Fibroblast of villous mesenchyme (primary cell): ENCODE measurements at regions not wholly inside any gene's neighbourhood (a gene's known extent, or its start where the extent isn't known, plus 50 kb on each side); places are given as distances from the start of the nearest gene placed in this dataset.

Experiments used
- DNase-seq: peaks from one replicate; pipeline ENCODE4 v3.0.0-alpha.2; 2010; ENCODE audit warnings: low read depth
- H3K4me3 ChIP-seq: 2 replicates; pipeline ENCODE4 v1.5.1; 2011; ENCODE audit warnings: low read depth, mild to moderate bottlenecking, low read length
- TF ChIP-seq, protein P1 (sequence below): IDR thresholded peaks from 2 replicates; pipeline ENCODE4 v1.5.1; 2012; ENCODE audit warnings: low read depth, mild to moderate bottlenecking, low read length; ENCODE audit not compliant: insufficient read depth

- H3K4me3 ChIP-seq: no peak overlapping the region
- TF ChIP-seq, protein P1, sequence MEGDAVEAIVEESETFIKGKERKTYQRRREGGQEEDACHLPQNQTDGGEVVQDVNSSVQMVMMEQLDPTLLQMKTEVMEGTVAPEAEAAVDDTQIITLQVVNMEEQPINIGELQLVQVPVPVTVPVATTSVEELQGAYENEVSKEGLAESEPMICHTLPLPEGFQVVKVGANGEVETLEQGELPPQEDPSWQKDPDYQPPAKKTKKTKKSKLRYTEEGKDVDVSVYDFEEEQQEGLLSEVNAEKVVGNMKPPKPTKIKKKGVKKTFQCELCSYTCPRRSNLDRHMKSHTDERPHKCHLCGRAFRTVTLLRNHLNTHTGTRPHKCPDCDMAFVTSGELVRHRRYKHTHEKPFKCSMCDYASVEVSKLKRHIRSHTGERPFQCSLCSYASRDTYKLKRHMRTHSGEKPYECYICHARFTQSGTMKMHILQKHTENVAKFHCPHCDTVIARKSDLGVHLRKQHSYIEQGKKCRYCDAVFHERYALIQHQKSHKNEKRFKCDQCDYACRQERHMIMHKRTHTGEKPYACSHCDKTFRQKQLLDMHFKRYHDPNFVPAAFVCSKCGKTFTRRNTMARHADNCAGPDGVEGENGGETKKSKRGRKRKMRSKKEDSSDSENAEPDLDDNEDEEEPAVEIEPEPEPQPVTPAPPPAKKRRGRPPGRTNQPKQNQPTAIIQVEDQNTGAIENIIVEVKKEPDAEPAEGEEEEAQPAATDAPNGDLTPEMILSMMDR: no peak
- DNase-seq: no peak
Observed at GRCh38 chr11:134760299-134760698, 348.3 kb upstream of the B3GAT1 start.

DNA sequence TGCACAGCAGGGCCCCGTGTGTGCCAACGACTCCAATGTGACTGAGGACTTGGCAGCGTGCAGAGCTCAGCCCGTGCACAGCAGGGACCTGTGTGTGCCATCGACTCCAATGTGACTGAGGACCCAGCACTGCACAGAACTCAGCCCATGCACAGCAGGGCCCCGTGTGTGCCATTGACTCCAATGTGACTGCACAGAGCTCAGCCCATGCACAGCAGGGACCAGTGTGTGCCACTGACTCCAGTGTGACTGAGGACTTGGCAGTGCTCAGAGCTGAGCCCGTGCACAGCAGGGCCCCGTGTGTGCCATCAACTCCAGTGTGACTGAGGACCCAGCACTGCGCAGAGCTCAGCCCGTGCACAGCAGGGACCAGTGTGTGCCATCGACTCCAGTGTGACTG is 347.8 kb upstream of the B3GAT1 start:
- DNase-seq: no peak
- TF ChIP-seq, protein P1: no peak
- no peak overlapping the region for H3K4me3 ChIP-seq

GRCh38 chr11:134759274-134759673 is 347.2 kb upstream of the B3GAT1 start:
- no peak for DNase-seq
- TF ChIP-seq, protein P1: no peak
- H3K4me3 ChIP-seq: no peak overlapping the region

DNA sequence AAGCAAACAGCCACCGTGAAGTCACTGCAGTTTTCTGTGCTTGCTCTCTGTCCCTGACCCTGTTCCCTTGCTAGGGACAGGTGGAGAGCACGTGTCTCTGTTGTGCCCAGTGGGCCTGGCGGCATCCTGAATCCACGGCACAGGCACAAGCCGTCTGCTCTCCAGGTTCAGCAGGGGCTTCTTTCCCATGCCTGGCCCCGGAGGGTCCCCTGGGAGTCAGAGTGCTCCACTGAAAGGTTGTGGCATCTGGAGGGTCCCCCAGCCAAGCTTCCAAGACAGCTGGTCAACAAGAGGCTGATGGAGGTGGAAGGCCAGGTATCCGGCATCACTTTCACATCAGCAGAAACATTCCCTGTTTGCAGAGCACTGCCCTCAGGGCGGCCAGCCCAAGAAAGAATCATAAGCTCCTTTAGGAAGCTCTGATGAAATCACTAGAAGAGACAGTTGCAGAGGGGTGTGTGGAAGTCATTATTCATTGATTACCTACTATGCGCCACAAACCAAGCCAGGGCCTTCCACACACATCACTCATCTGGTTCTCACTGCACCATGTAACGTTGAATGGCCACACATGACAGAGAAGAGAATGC is 346.4 kb upstream of the B3GAT1 start:
- no peak for DNase-seq
- TF ChIP-seq, protein P1: no peak
- H3K4me3 ChIP-seq: no peak overlapping the region

GRCh38 chr11:134757633-134758032 is 345.6 kb upstream of the B3GAT1 start:
- TF ChIP-seq, protein P1: no peak
- no peak overlapping the region for H3K4me3 ChIP-seq
- no peak for DNase-seq

DNA sequence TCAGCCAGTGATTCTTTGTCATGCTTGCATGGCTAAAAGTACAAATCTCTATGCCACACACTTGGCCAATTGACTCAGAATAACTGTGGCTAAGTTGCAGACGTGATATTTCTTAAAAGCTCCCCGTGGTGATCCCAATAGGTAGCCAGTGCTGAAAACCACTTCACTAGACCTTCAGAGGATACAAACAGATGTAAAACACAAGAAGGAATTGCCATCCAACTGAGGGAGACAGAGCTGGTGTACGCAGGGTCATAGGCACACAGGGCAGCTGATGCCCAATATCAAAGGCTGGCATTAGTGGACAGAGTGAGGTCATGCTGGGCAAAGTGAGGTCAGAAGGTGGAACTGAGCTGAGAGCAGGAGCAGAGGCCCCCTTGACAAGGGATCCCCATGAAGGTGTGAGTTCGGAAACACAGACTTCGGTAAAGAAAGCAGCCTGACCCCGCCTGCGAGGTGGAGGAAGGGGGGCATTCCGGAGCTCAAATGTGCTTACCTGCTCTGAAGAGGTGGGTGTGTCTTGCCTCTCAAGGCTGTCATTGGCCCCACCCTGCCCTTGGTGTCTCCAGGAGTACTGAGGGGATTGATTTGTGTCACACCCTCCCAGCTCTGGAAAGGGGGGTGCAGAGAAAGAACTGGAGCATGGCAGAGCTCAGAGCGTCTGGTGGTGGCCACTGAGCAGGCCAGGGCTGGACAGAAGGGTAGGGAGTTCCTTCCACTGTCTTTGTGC is 344.9 kb upstream of the B3GAT1 start:
- TF ChIP-seq, protein P1: no peak
- DNase-seq: no peak
- no peak overlapping the region for H3K4me3 ChIP-seq

- TF ChIP-seq, protein P1: no peak
- DNase-seq: no peak
- H3K4me3 ChIP-seq: no peak overlapping the region
Observed at GRCh38 chr11:134755535-134755934, 343.5 kb upstream of the B3GAT1 start.
